OCI-LY1 (cell line): ENCODE measurements at regions not wholly inside any gene's neighbourhood (a gene's known extent, or its start where the extent isn't known, plus 50 kb on each side); places are given as distances from the start of the nearest gene placed in this dataset.

Experiments used
- EZH2 ChIP-seq: fragments of 200-600 bp; sonication (generic), shearing (Covaris generic); IDR thresholded peaks from 2 replicates; pipeline ENCODE4 v1.8.0; 2017; ENCODE audit warnings: borderline replicate concordance, mixed run types, mild to moderate bottlenecking, antibody characterized with exemption, low read length, moderate library complexity, mixed read lengths
- TF ChIP-seq, protein P1 (sequence below): fragments of 200-600 bp; sonication (generic), shearing (Covaris generic); IDR thresholded peaks from 2 replicates; pipeline ENCODE4 v1.5.1; 2017; ENCODE audit warnings: mild to moderate bottlenecking, antibody characterized with exemption, low read length, moderate library complexity, mixed read lengths

DNA sequence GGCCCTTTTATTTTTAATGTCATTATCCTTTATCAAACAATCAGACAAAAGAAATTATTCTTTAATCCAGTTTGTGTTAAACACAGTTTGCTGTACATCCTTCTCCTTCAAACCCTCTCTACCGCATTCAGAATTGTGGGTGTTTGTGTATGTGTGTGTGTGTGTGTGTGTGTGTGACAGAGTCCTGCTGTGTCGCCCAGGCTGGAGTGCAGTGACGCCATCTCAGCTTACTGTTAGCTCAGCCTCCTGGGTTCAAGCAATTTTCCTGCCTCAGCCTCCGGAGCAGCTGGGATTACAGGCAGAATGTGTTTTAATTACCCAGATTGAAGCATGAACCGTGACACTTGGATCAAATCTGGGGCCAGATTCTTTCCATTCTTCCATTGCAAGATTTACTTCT lies 723.7 kb downstream of the DCDC2C start:
- TF ChIP-seq, protein P1, sequence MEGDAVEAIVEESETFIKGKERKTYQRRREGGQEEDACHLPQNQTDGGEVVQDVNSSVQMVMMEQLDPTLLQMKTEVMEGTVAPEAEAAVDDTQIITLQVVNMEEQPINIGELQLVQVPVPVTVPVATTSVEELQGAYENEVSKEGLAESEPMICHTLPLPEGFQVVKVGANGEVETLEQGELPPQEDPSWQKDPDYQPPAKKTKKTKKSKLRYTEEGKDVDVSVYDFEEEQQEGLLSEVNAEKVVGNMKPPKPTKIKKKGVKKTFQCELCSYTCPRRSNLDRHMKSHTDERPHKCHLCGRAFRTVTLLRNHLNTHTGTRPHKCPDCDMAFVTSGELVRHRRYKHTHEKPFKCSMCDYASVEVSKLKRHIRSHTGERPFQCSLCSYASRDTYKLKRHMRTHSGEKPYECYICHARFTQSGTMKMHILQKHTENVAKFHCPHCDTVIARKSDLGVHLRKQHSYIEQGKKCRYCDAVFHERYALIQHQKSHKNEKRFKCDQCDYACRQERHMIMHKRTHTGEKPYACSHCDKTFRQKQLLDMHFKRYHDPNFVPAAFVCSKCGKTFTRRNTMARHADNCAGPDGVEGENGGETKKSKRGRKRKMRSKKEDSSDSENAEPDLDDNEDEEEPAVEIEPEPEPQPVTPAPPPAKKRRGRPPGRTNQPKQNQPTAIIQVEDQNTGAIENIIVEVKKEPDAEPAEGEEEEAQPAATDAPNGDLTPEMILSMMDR, result no peak
- no peak for TF ChIP-seq EZH2
